ENCODE measurements at regions not wholly inside any gene's neighbourhood (a gene's known extent, or its start where the extent isn't known, plus 50 kb on each side); places are given as distances from the start of the nearest gene placed in this dataset.
A peak's percentile ranks its signal among the peaks of the same experiment; 100 is the strongest.

DNA sequence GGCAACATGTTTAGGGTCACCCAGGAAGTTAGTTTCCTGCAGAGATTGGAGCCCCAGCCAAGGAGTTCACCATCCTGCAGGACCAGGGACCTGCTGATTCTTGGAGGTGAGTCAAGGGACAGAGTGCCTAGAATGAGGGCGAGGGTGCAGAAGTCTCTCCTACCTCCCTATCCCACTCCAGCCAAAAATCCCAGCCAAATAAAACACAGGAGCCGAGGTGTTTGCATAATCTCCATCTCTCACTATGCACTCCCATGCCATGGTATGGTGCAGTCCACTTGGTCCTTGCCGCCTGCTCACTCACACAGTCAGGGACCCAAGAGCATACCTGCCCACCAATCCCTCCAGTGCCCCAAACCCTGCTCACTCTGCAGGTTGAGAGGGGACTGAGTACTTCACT lies 294.2 kb downstream of the UACA start:
- H3K27ac ChIP-seq (ENCODE audit: low read length), result no peak overlapping the region
- TF ChIP-seq POLR2AphosphoS5 (IDR thresholded peaks at IDR 0.05) (no peak), EP300 (conservative IDR thresholded peaks at IDR 0.05; ENCODE audit: poor library complexity, severe bottlenecking) (no peak), RAD21 (conservative IDR thresholded peaks at IDR 0.05) (no peak)
- TF ChIP-seq, protein P1, sequence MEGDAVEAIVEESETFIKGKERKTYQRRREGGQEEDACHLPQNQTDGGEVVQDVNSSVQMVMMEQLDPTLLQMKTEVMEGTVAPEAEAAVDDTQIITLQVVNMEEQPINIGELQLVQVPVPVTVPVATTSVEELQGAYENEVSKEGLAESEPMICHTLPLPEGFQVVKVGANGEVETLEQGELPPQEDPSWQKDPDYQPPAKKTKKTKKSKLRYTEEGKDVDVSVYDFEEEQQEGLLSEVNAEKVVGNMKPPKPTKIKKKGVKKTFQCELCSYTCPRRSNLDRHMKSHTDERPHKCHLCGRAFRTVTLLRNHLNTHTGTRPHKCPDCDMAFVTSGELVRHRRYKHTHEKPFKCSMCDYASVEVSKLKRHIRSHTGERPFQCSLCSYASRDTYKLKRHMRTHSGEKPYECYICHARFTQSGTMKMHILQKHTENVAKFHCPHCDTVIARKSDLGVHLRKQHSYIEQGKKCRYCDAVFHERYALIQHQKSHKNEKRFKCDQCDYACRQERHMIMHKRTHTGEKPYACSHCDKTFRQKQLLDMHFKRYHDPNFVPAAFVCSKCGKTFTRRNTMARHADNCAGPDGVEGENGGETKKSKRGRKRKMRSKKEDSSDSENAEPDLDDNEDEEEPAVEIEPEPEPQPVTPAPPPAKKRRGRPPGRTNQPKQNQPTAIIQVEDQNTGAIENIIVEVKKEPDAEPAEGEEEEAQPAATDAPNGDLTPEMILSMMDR (IDR thresholded peaks at IDR 0.05; ENCODE audit: poor library complexity, severe bottlenecking), result no peak
- no peaks in the 10 kb centered on the region for H3K9me3 ChIP-seq (ENCODE audit: low read length)
- H3K4me2 ChIP-seq (ENCODE audit: low read length), result no peak overlapping the region
- no peaks in the 10 kb centered on the region for H3F3A ChIP-seq (ENCODE audit: insufficient read depth, low read length, poor library complexity, severe bottlenecking)
- no peaks in the 10 kb centered on the region for H3K36me3 ChIP-seq (ENCODE audit: insufficient read depth, low read length)
- H3K79me2 ChIP-seq (replicated peaks; ENCODE audit: insufficient read depth, low read length), result no peaks in the 10 kb centered on the region
- no peaks in the 10 kb centered on the region for H3K9me2 ChIP-seq (ENCODE audit: insufficient read depth, low read length)
- H2AFZ ChIP-seq (ENCODE audit: low read depth, low read length), result no peak overlapping the region
- no peak overlapping the region for H3K9ac ChIP-seq (ENCODE audit: low read length)
- H3K27me3 ChIP-seq (ENCODE audit: insufficient read depth, low read depth, low read length), result no peaks in the 10 kb centered on the region
- no peak overlapping the region for H3K4me3 ChIP-seq (ENCODE audit: low read length)
- H4K20me1 ChIP-seq (ENCODE audit: insufficient read depth), result no peaks in the 10 kb centered on the region

DNA sequence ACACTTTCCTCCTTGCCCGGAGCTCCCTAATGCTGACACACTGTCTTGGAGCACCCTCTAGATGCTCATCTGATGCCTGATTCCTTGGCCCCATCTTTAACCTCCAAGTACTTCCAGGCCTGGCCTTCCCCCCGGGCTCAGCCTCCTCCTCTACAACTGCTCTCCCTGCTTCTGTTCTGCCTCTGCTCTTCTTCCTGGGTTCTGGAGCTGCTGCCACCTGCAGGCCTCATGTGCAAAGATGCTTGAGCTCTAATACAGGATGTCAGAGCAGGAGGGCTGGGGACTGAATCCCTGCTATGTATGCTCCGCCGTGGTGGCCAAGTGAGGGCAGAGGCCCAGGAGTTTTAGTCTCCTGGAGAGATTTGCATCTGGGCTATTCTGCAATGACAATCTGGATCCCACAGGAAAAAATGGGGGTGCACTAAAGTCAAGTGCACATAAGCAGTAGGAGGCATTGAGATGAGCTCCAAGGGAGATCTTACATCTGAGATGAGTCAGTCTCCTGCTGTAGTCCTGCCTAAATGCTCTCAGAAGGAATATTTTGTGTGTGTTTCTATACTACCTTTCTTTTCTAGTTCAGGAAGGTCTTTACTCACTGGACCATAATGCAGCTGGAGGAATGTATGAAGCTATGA lies 296.3 kb downstream of the UACA start:
- no peak overlapping the region for H2AFZ ChIP-seq (ENCODE audit: low read depth, low read length)
- no peak overlapping the region for H3K9ac ChIP-seq (ENCODE audit: low read length)
- no peaks in the 10 kb centered on the region for H4K20me1 ChIP-seq (ENCODE audit: insufficient read depth)
- H3K79me2 ChIP-seq (replicated peaks; ENCODE audit: insufficient read depth, low read length), result no peaks in the 10 kb centered on the region
- no peaks in the 10 kb centered on the region for H3K9me3 ChIP-seq (ENCODE audit: low read length)
- H3K27ac ChIP-seq (ENCODE audit: low read length), result no peak overlapping the region
- no peak overlapping the region for H3K4me3 ChIP-seq (ENCODE audit: low read length)
- TF ChIP-seq EZH2 (IDR thresholded peaks at IDR 0.05; ENCODE audit: borderline replicate concordance, insufficient read depth, low read length, poor library complexity, severe bottlenecking), result no peak
- no peak for TF ChIP-seq MXI1 (conservative IDR thresholded peaks at IDR 0.05; ENCODE audit: poor library complexity, severe bottlenecking)
- peak; percentile 77 for TF ChIP-seq RAD21 (conservative IDR thresholded peaks at IDR 0.05)
- no peak for TF ChIP-seq TAF1 (IDR thresholded peaks at IDR 0.05; ENCODE audit: low read depth)
- TF ChIP-seq EP300 (conservative IDR thresholded peaks at IDR 0.05; ENCODE audit: poor library complexity, severe bottlenecking), result no peak
- TF ChIP-seq SMC3 (conservative IDR thresholded peaks at IDR 0.05; ENCODE audit: poor library complexity), result peak; percentile 83
- TF ChIP-seq, protein P1 (IDR thresholded peaks at IDR 0.05; ENCODE audit: poor library complexity, severe bottlenecking), result peak; percentile 76
- TF ChIP-seq POLR2AphosphoS5 (IDR thresholded peaks at IDR 0.05), result no peak
- TF ChIP-seq, protein P2, sequence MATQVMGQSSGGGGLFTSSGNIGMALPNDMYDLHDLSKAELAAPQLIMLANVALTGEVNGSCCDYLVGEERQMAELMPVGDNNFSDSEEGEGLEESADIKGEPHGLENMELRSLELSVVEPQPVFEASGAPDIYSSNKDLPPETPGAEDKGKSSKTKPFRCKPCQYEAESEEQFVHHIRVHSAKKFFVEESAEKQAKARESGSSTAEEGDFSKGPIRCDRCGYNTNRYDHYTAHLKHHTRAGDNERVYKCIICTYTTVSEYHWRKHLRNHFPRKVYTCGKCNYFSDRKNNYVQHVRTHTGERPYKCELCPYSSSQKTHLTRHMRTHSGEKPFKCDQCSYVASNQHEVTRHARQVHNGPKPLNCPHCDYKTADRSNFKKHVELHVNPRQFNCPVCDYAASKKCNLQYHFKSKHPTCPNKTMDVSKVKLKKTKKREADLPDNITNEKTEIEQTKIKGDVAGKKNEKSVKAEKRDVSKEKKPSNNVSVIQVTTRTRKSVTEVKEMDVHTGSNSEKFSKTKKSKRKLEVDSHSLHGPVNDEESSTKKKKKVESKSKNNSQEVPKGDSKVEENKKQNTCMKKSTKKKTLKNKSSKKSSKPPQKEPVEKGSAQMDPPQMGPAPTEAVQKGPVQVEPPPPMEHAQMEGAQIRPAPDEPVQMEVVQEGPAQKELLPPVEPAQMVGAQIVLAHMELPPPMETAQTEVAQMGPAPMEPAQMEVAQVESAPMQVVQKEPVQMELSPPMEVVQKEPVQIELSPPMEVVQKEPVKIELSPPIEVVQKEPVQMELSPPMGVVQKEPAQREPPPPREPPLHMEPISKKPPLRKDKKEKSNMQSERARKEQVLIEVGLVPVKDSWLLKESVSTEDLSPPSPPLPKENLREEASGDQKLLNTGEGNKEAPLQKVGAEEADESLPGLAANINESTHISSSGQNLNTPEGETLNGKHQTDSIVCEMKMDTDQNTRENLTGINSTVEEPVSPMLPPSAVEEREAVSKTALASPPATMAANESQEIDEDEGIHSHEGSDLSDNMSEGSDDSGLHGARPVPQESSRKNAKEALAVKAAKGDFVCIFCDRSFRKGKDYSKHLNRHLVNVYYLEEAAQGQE (IDR thresholded peaks at IDR 0.05; ENCODE audit: borderline replicate concordance), result no peak
- H3K4me2 ChIP-seq (ENCODE audit: low read length), result no peak overlapping the region
- no peaks in the 10 kb centered on the region for H3F3A ChIP-seq (ENCODE audit: insufficient read depth, low read length, poor library complexity, severe bottlenecking)
- no peaks in the 10 kb centered on the region for H3K27me3 ChIP-seq (ENCODE audit: insufficient read depth, low read depth, low read length)
- H3K9me2 ChIP-seq (ENCODE audit: insufficient read depth, low read length), result no peaks in the 10 kb centered on the region
- H3K36me3 ChIP-seq (ENCODE audit: insufficient read depth, low read length), result no peaks in the 10 kb centered on the region

All from neural cell (in vitro differentiated cells).